HFFc6 (cell line): ENCODE measurements at regions not wholly inside any gene's neighbourhood (a gene's known extent, or its start where the extent isn't known, plus 50 kb on each side); places are given as distances from the start of the nearest gene placed in this dataset.

Source experiments
- DNase-seq: peaks from one replicate; pipeline ENCODE4 v3.0.0-alpha.2; 2018
- H3K27ac Mint-ChIP-seq: 2 replicates; pipeline ENCODE4 v1.8.0; 2020; ENCODE audit warnings: mild to moderate bottlenecking, mixed read lengths
- H3K27me3 Mint-ChIP-seq: 2 replicates; pipeline ENCODE4 v1.8.0; 2021; ENCODE audit warnings: mild to moderate bottlenecking, moderate library complexity, mixed read lengths; ENCODE audit not compliant: insufficient read depth
- H3K36me3 Mint-ChIP-seq: 2 replicates; pipeline ENCODE4 v1.8.0; 2021; ENCODE audit warnings: low read depth, mixed read lengths
- H3K4me1 Mint-ChIP-seq: 2 replicates; pipeline ENCODE4 v1.8.0; 2020; ENCODE audit warnings: low read depth, mixed read lengths
- H3K4me3 Mint-ChIP-seq: 2 replicates; pipeline ENCODE4 v1.8.0; 2020; ENCODE audit warnings: mild to moderate bottlenecking, moderate library complexity, mixed read lengths
- H3K9me3 Mint-ChIP-seq: 2 replicates; pipeline ENCODE4 v1.8.0; 2020; ENCODE audit warnings: mild to moderate bottlenecking, mixed read lengths
- TF ChIP-seq, protein P1 (sequence below): fragments of 200-600 bp; sonication (generic); IDR thresholded peaks from 2 replicates; pipeline ENCODE4 v1.5.0; 2021; ENCODE audit warnings: antibody characterized with exemption, mild to moderate bottlenecking

DNA sequence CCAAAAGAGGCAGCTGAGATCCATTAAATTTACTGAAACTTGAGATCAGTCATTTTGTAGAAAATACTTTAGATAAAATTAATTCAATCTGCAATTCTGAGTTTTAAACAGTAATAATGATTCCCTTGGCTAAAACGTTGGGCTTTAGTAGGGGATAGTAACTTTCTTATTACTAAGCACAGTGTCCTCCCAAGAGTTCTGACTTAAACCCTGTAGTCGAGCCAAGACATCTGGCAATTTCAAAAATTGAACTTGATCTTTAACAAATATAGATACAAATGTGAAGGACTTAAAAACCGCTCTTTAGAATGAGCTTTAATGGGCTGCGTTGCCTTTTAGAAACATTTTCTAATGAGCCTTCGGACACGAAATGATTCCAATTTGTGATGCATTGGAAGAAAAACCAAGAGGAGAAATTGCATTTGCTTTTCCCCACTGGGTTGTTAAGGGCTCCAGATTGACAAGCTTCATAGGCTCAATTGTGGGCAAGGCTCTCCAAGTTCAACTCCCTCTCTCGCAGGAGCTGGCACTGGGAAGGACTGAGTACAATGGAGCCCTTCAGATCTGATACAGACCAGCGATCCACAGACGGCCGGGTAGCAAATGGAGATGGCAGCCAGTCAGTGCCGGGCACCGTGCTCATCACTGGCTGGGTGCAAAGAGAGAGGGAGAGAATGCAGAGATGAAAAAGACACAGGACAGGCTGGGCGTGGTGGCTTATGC is 921.3 kb upstream of the AUTS2 start:
- Mint-ChIP-seq H3K27me3 (no peaks in the 10 kb centered on the region; the same call in 1 of the 2 replicates), H3K27ac (no peak overlapping the region), H3K4me1 (peaks cover 8% of the 10 kb centered on the region; the same call in 1 of the 2 replicates), H3K9me3 (peaks cover 36% of the 10 kb centered on the region), H3K36me3 (peaks cover 5% of the 10 kb centered on the region; the same call in 1 of the 2 replicates), H3K4me3 (no peak overlapping the region)
- TF ChIP-seq, protein P1, sequence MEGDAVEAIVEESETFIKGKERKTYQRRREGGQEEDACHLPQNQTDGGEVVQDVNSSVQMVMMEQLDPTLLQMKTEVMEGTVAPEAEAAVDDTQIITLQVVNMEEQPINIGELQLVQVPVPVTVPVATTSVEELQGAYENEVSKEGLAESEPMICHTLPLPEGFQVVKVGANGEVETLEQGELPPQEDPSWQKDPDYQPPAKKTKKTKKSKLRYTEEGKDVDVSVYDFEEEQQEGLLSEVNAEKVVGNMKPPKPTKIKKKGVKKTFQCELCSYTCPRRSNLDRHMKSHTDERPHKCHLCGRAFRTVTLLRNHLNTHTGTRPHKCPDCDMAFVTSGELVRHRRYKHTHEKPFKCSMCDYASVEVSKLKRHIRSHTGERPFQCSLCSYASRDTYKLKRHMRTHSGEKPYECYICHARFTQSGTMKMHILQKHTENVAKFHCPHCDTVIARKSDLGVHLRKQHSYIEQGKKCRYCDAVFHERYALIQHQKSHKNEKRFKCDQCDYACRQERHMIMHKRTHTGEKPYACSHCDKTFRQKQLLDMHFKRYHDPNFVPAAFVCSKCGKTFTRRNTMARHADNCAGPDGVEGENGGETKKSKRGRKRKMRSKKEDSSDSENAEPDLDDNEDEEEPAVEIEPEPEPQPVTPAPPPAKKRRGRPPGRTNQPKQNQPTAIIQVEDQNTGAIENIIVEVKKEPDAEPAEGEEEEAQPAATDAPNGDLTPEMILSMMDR, result no peak
- no peak for DNase-seq

DNA sequence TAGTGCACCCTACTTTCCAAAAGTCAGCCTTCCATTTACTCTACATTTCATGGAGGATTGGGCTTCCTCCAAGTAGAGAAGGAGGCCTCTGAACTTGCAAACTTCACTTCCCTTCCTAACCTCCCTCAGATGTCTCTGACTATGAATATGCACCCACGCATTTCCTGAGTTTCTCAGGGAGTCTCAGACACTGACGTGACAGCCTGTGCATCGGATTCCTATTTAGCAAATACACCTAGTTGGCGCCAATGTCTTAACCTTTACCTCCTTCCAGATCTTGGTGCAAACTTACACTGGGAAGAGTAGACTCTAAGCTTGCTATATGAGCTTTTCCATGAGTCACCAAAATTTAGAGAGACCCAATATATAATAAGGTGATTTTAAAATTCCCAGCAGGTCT is 920.1 kb upstream of the AUTS2 start:
- no peaks in the 10 kb centered on the region; the same call in 1 of the 2 replicates for H3K27me3 Mint-ChIP-seq
- TF ChIP-seq, protein P1, result no peak
- H3K9me3 Mint-ChIP-seq, result peaks cover 36% of the 10 kb centered on the region
- H3K4me1 Mint-ChIP-seq, result peaks cover 8% of the 10 kb centered on the region; the same call in 1 of the 2 replicates
- H3K27ac Mint-ChIP-seq, result no peak overlapping the region
- no peak overlapping the region; the same call in 1 of the 2 replicates for H3K4me3 Mint-ChIP-seq
- no peak for DNase-seq
- H3K36me3 Mint-ChIP-seq, result peaks cover 5% of the 10 kb centered on the region; the same call in 1 of the 2 replicates

DNA sequence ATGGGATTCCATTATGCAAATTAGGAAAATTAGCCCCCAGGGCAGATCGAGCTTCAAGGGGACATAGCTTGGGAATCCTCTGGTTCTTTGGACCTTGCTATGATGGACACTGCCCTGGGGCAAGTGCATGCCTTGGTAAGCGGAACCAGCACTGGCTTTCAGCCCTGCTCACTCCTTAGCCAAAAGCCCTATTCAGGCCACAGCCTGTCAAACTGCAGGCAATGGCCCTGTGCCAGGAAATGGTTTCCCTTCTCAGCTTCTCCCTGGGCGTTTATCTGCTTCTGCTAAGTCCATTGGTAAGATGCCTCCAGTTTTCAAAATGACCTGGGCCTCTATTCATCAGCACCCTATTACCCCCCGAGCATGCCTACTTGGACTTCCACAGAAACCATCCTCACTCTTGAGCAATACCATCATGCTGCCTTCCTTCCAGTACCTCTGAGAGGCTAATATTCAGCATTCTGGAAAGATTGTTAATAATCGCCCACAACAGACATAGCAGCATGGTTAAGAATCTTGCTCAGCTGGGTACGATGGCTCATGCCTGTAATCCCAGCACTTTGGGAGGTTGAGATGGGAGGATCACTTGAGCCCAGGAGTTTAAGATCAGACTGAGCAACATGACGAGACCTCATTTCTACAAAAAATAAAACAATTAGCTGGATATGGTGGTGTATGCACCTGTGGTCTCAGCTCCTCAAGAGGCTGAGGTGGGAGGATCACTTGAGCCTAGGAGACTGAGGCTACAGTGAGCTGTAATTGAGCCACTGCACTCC is 918.6 kb upstream of the AUTS2 start:
- Mint-ChIP-seq H3K9me3 (peaks cover 35% of the 10 kb centered on the region; the same call in 1 of the 2 replicates), H3K4me1 (peaks cover 8% of the 10 kb centered on the region; the same call in 1 of the 2 replicates), H3K27ac (no peak overlapping the region), H3K27me3 (no peaks in the 10 kb centered on the region; the same call in 1 of the 2 replicates), H3K4me3 (no peak overlapping the region), H3K36me3 (no peaks in the 10 kb centered on the region)
- no peak for DNase-seq
- TF ChIP-seq, protein P1, result no peak

DNA sequence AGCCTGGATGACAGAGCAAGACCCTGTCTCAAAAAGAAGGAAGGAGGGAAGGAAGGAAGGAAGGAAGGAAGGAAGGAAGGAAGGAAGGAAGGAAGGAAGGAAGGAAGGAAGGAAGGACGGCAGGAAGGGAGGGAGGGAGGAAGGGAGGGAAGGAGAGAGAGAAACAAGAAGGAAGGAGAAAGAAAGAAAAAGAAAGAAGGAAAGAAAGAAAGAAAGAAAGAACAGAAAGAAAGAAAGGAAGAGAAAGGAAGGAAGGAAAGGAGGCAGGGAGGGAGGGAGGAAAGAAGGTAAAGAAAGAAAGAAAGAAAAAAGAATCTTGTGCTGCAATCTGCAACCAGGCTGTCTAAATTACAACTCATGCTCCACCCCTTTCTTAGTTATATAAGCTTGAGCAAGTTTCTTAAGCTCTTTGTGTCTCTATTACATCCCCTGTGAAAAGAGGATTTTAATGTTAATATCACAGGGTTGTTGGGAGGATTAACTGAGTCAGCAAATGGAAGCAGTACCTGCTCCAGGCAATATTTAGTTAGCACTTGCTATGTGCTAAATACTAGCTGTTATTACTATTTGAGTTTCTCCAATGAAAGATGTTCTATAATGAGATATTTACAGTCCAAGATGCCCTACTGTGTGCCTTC is 917.9 kb upstream of the AUTS2 start:
- TF ChIP-seq, protein P1, result no peak
- Mint-ChIP-seq H3K9me3 (peaks cover 28% of the 10 kb centered on the region; the same call in 1 of the 2 replicates), H3K4me3 (no peak overlapping the region), H3K4me1 (peaks cover 8% of the 10 kb centered on the region; the same call in 1 of the 2 replicates), H3K27me3 (no peaks in the 10 kb centered on the region; the same call in 1 of the 2 replicates), H3K36me3 (no peaks in the 10 kb centered on the region), H3K27ac (no peak overlapping the region)
- DNase-seq, result no peak

DNA sequence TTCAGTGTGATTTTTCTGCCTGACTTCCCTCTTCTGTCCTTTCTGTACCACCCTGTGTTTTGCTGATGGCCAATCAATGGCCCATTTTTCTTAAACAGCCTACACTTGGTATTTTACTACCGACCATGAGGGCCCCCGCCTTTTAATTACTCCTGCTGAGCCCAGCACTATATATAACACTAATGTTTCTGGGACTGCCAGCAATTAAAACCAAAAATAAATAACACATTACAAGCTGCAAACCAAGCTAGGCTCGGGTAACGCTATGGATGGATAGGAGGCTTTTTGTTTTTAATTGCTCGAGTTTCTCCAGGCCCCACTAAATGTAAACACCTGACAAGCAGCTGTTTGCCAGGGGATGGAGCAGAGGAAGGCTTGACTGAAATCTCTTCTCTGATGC is 915.4 kb upstream of the AUTS2 start:
- Mint-ChIP-seq H3K27ac (no peak overlapping the region), H3K4me1 (peaks cover 8% of the 10 kb centered on the region; the same call in 1 of the 2 replicates), H3K27me3 (no peaks in the 10 kb centered on the region; the same call in 1 of the 2 replicates), H3K9me3 (peaks cover 25% of the 10 kb centered on the region; the same call in 1 of the 2 replicates), H3K36me3 (no peaks in the 10 kb centered on the region), H3K4me3 (no peak overlapping the region)
- TF ChIP-seq, protein P1, result no peak
- DNase-seq, result no peak
